ENCODE measurements at regions not wholly inside any gene's neighbourhood (a gene's known extent, or its start where the extent isn't known, plus 50 kb on each side); places are given as distances from the start of the nearest gene placed in this dataset.

DNA sequence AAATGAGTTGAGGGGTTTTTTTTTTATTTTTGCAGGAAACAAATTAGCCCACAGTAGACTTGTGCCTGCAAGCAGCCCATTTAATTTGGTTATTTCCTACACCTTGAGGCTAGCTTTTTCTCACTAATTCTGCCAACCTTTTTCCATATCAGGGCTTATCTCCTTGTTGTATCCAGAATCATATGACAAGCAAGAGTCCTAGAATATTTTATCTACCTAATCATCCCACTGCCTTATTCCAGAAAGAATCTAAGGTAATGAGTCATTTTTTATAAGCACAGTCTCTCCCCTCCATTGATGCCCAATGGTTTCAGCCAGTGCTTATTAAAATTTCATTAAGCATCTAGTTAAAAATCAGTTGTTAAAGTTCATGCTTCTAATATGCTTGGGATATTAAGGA, 324.1 kb downstream of the BARHL2 start:
- TF ChIP-seq POLR2A (IDR thresholded peaks at IDR 0.05; ENCODE audit: borderline replicate concordance, extremely low read depth, insufficient read depth, insufficient read length): no peak
- TF ChIP-seq, protein P1, sequence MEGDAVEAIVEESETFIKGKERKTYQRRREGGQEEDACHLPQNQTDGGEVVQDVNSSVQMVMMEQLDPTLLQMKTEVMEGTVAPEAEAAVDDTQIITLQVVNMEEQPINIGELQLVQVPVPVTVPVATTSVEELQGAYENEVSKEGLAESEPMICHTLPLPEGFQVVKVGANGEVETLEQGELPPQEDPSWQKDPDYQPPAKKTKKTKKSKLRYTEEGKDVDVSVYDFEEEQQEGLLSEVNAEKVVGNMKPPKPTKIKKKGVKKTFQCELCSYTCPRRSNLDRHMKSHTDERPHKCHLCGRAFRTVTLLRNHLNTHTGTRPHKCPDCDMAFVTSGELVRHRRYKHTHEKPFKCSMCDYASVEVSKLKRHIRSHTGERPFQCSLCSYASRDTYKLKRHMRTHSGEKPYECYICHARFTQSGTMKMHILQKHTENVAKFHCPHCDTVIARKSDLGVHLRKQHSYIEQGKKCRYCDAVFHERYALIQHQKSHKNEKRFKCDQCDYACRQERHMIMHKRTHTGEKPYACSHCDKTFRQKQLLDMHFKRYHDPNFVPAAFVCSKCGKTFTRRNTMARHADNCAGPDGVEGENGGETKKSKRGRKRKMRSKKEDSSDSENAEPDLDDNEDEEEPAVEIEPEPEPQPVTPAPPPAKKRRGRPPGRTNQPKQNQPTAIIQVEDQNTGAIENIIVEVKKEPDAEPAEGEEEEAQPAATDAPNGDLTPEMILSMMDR (IDR thresholded peaks at IDR 0.05 in 2 of 3, conservative IDR thresholded peaks at IDR 0.05 in 1 of 3; ENCODE audit: borderline replicate concordance in 1 of 3, insufficient read depth in 1 of 3, low read depth in 2 of 3, low read length in 2 of 3): no peak
- no peak for TF ChIP-seq JUND (IDR thresholded peaks at IDR 0.05)
- no peak for TF ChIP-seq SP1 (IDR thresholded peaks at IDR 0.05; ENCODE audit: low read depth)
- TF ChIP-seq SRF (IDR thresholded peaks at IDR 0.05; ENCODE audit: low read depth): no peak
